ENCODE measurements at regions not wholly inside any gene's neighbourhood (a gene's known extent, or its start where the extent isn't known, plus 50 kb on each side); places are given as distances from the start of the nearest gene placed in this dataset.

- intact Hi-C loops (cut with micrococcal nuclease; ENCODE audit: unreplicated experiment), result no loop called here
- BruUV-seq (replicated peaks), result no TSS peak
- SMC1A ChIA-PET (ENCODE audit: uncharacterized antibody, unreplicated experiment), result interaction anchor here (1.2 kb wide), 1 partner anchor 14 kb away, joined by 3 read pairs; no protein-coding TSS in a partner anchor
- Histone ChIP-seq H3K9ac (ENCODE audit: control insufficient read depth, insufficient read depth, low read length) (no peak overlapping the region), H3K4me1 (ENCODE audit: control insufficient read depth, insufficient read depth, low read length) (no peaks in the 10 kb centered on the region), H2AFZ (ENCODE audit: control insufficient read depth, low read depth, low read length) (no peak overlapping the region), H3K27ac (ENCODE audit: control insufficient read depth, insufficient read depth) (no peak overlapping the region), H3K4me2 (ENCODE audit: control insufficient read depth, insufficient read depth) (no peak overlapping the region), H3K4me3 (no peak overlapping the region), H3K79me2 (ENCODE audit: control insufficient read depth, insufficient read depth, low read length) (no peaks in the 10 kb centered on the region), H3K9me3 (replicated peaks; ENCODE audit: control insufficient read depth, insufficient read depth, low read length) (no peaks in the 10 kb centered on the region), H3K27me3 (replicated peaks in 1 of 2; ENCODE audit: control insufficient read depth in 2 of 2, insufficient read depth in 2 of 2, low read length in 1 of 2) (no peaks in the 10 kb centered on the region; a peak in 2 of 4 replicates), H3K36me3 (ENCODE audit: control insufficient read depth in 2 of 2, insufficient read depth in 2 of 2, low read length in 1 of 2) (no peaks in the 10 kb centered on the region), H4K20me1 (ENCODE audit: control insufficient read depth, insufficient read depth) (no peaks in the 10 kb centered on the region; the same call in 1 of the 2 replicates)
- ATAC-seq, result no peak
- WGBS (ENCODE audit: insufficient coverage, insufficient replicate concordance, low lambda C conversion rate, missing lambda C conversion rate), result 16% methylated on average over 8 of the region's 8 CpGs
- no peak for DNase-seq (ENCODE audit: low read depth, low spot score)
- POLR2A ChIA-PET, result no interaction called here
- in situ Hi-C loops (cut with MboI), result no loop called here
- RAD21 ChIA-PET (ENCODE audit: unreplicated experiment), result no interaction called here
- CTCF ChIA-PET, result no interaction called here
- TF ChIP-seq RAD51 (IDR thresholded peaks at IDR 0.05) (no peak), CHD4 (IDR thresholded peaks at IDR 0.05) (no peak), PRDM15 (CRISPR knock-in tag; IDR thresholded peaks at IDR 0.05) (no peak), MEF2B (IDR thresholded peaks at IDR 0.05; ENCODE audit: partially characterized antibody, poor library complexity, severe bottlenecking) (no peak), GATAD2B (conservative IDR thresholded peaks at IDR 0.05; ENCODE audit: low read depth) (no peak), NR2C1 (IDR thresholded peaks at IDR 0.05) (no peak), ZNF207 (IDR thresholded peaks at IDR 0.05; ENCODE audit: borderline replicate concordance) (no peak), CBFB (IDR thresholded peaks at IDR 0.05; ENCODE audit: low read depth) (no peak), NFIC (IDR thresholded peaks at IDR 0.05; ENCODE audit: low read depth, low read length) (no peak), YY1 (IDR thresholded peaks at IDR 0.05; ENCODE audit: low read depth, low read length) (no peak), ZNF384 (IDR thresholded peaks at IDR 0.05; ENCODE audit: borderline replicate concordance, low read depth, low read length) (no peak), E4F1 (IDR thresholded peaks at IDR 0.05; ENCODE audit: borderline replicate concordance, partially characterized antibody) (no peak), RBBP5 (conservative IDR thresholded peaks at IDR 0.05) (no peak), ZNF217 (IDR thresholded peaks at IDR 0.05) (no peak)
- FAIRE-seq, result no peak
Measured at GRCh38 chr12:111074559-111074958, 154.2 kb upstream of the MYL2 start.
